PC-3 (cell line): ENCODE measurements at regions not wholly inside any gene's neighbourhood (a gene's known extent, or its start where the extent isn't known, plus 50 kb on each side); places are given as distances from the start of the nearest gene placed in this dataset.

Experiments used
- ATAC-seq: fragments of 200-7000 bp; cut with Tn5 transposase; 2 replicates; pipeline ENCODE4 v1.9.1; 2020; ENCODE audit warnings: mild to moderate bottlenecking, moderate library complexity
- BruUV-seq: library from RNA; stranded (reverse); fragments of 400-500 nt; replicated peaks from 2 replicates; lab custom pipeline; 2021; lab: Mats Ljungman, UMichigan
- CTCF ChIA-PET: fragments of 300-600 bp; sonication (Branson Sonifier 250); formaldehyde crosslinking; loops from one replicate; lab custom pipeline; 2022; ENCODE audit warnings: antibody characterized with exemption; lab: Charles Lee
- POLR2A ChIA-PET: fragments of 300-600 bp; sonication (Branson Sonifier 250); formaldehyde crosslinking; loops from one replicate; lab custom pipeline; 2022; ENCODE audit warnings: antibody characterized with exemption; ENCODE audit not compliant: unreplicated experiment; lab: Charles Lee
- DNase-seq: peaks from one replicate; pipeline ENCODE4 v3.0.0-alpha.2; 2015
- H2AFZ ChIP-seq: fragments of 300-600 bp; sonication (generic); 2 replicates; pipeline ENCODE4 v1.6.0; 2016; ENCODE audit warnings: antibody characterized with exemption, low read length
- H3F3A ChIP-seq: fragments of 300-600 bp; sonication (generic); one replicate; pipeline ENCODE4 v1.6.0; 2017; ENCODE audit warnings: antibody characterized with exemption, low read length, control low read depth, mild to moderate bottlenecking; ENCODE audit not compliant: unreplicated experiment
- H3K27ac ChIP-seq: fragments of 300-600 bp; sonication (generic); 2 replicates; pipeline ENCODE4 v1.5.1; 2016; ENCODE audit warnings: mild to moderate bottlenecking, low read length
- H3K27me3 ChIP-seq: fragments of 300-600 bp; sonication (generic); 2 replicates; pipeline ENCODE4 v1.6.1; 2016; ENCODE audit warnings: low read length, mixed read lengths
- H3K36me3 ChIP-seq: fragments of 300-600 bp; sonication (generic); 2 replicates; pipeline ENCODE4 v1.6.1; 2016; ENCODE audit warnings: low read depth, mixed run types, low read length, mixed read lengths
- H3K4me1 ChIP-seq: fragments of 300-600 bp; sonication (generic); 2 replicates; pipeline ENCODE4 v1.5.1; 2016; ENCODE audit warnings: low read length; ENCODE audit not compliant: insufficient read depth
- H3K4me2 ChIP-seq: fragments of 300-600 bp; sonication (generic); 2 replicates; pipeline ENCODE4 v1.6.0; 2016; ENCODE audit warnings: low read length
- H3K4me3 ChIP-seq: fragments of 300-600 bp; sonication (generic); 2 replicates; pipeline ENCODE4 v1.5.1; 2016; ENCODE audit warnings: mild to moderate bottlenecking, low read length, mixed read lengths
- H3K79me2 ChIP-seq: fragments of 300-600 bp; sonication (generic); 2 replicates; pipeline ENCODE4 v1.6.1; 2017; ENCODE audit warnings: low read length, mixed read lengths
- H3K9ac ChIP-seq: fragments of 300-600 bp; sonication (generic); 2 replicates; pipeline ENCODE4 v1.6.0; 2016; ENCODE audit warnings: mild to moderate bottlenecking, low read length
- H3K9me2 ChIP-seq: fragments of 300-600 bp; sonication (generic); replicated peaks from 2 replicates; pipeline ENCODE4 v1.6.1; 2016; ENCODE audit warnings: mixed run types, low read length, mixed read lengths
- H3K9me3 ChIP-seq: fragments of 300-600 bp; sonication (generic); 2 replicates; pipeline ENCODE4 v1.6.1; 2016; ENCODE audit warnings: low read length, mixed read lengths
- H4K20me1 ChIP-seq: fragments of 300-600 bp; sonication (generic); 2 replicates; pipeline ENCODE4 v1.6.1; 2016; ENCODE audit warnings: low read length, mixed read lengths
- EZH2 ChIP-seq: fragments of 300-600 bp; sonication (generic); IDR thresholded peaks from one replicate; pipeline ENCODE4 v1.6.1; 2017; ENCODE audit warnings: antibody characterized with exemption, mild to moderate bottlenecking, low read length; ENCODE audit not compliant: unreplicated experiment
- EZH2phosphoT487 ChIP-seq: fragments of 300-600 bp; sonication (generic); IDR thresholded peaks from 2 replicates; pipeline ENCODE4 v1.6.1; 2018; ENCODE audit warnings: mild to moderate bottlenecking, antibody characterized with exemption, low read length, borderline replicate concordance
- intact Hi-C: fragments of 100-400 bp; cut with micrococcal nuclease; formaldehyde crosslinking; loops from 2 replicates; pipeline ENCODE4 v1.9.0; 2023
- TF ChIP-seq, protein P1 (sequence below): fragments of 300-600 bp; sonication (generic); conservative IDR thresholded peaks from 2 replicates; pipeline ENCODE4 v1.5.1; 2017; ENCODE audit warnings: antibody characterized with exemption, low read depth, mild to moderate bottlenecking, low read length

DNA sequence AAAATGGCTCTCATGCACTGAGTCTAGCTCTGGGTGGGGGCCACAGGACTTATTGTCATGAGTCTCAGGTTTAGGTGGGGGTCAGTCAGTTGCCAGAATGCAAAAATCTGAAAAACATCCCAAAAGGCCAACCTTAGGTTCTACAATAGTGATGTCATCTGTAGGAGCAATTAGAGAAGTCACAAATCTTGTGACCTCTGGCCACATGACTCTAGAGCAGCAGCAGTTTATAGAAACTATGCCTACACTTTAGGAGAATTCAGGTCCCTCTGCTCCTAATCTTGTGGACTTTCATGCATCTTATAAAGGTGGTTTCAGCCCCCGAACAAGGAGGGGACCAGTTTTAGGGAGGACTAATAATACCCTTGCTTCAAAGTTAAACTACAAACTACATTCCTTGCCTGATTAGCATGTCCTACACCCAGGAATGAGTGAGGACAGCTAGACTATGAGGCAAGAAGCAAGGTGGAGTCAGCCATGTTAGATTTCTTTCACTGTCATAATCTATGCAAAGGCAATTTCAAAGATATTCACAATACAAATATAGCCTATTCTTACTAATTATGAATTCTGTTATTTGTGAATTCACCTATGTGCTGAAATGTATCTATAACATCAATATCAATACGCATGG, 123.5 kb upstream of the ADCY1 start:
- H3K79me2 ChIP-seq: no peaks in the 10 kb centered on the region
- TF ChIP-seq, protein P1, sequence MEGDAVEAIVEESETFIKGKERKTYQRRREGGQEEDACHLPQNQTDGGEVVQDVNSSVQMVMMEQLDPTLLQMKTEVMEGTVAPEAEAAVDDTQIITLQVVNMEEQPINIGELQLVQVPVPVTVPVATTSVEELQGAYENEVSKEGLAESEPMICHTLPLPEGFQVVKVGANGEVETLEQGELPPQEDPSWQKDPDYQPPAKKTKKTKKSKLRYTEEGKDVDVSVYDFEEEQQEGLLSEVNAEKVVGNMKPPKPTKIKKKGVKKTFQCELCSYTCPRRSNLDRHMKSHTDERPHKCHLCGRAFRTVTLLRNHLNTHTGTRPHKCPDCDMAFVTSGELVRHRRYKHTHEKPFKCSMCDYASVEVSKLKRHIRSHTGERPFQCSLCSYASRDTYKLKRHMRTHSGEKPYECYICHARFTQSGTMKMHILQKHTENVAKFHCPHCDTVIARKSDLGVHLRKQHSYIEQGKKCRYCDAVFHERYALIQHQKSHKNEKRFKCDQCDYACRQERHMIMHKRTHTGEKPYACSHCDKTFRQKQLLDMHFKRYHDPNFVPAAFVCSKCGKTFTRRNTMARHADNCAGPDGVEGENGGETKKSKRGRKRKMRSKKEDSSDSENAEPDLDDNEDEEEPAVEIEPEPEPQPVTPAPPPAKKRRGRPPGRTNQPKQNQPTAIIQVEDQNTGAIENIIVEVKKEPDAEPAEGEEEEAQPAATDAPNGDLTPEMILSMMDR: no peak
- TF ChIP-seq EZH2: no peak
- TF ChIP-seq EZH2phosphoT487: no peak
- H3K4me3 ChIP-seq: no peak overlapping the region
- no peak for ATAC-seq
- H3F3A ChIP-seq: no peaks in the 10 kb centered on the region
- POLR2A ChIA-PET: no interaction called here
- no peak for DNase-seq
- H3K4me2 ChIP-seq: peak overlapping the region; percentile 72
- intact Hi-C loops: no loop called here
- no peaks in the 10 kb centered on the region for H3K36me3 ChIP-seq
- H2AFZ ChIP-seq: no peak overlapping the region
- no peaks in the 10 kb centered on the region for H4K20me1 ChIP-seq
- CTCF ChIA-PET: no interaction called here
- H3K9me3 ChIP-seq: no peaks in the 10 kb centered on the region
- no peaks in the 10 kb centered on the region for H3K9me2 ChIP-seq
- H3K4me1 ChIP-seq: peaks cover 27% of the 10 kb centered on the region
- no peaks in the 10 kb centered on the region for H3K27me3 ChIP-seq
- H3K9ac ChIP-seq: no peak overlapping the region
- no TSS peak for BruUV-seq
- no peak overlapping the region for H3K27ac ChIP-seq

DNA sequence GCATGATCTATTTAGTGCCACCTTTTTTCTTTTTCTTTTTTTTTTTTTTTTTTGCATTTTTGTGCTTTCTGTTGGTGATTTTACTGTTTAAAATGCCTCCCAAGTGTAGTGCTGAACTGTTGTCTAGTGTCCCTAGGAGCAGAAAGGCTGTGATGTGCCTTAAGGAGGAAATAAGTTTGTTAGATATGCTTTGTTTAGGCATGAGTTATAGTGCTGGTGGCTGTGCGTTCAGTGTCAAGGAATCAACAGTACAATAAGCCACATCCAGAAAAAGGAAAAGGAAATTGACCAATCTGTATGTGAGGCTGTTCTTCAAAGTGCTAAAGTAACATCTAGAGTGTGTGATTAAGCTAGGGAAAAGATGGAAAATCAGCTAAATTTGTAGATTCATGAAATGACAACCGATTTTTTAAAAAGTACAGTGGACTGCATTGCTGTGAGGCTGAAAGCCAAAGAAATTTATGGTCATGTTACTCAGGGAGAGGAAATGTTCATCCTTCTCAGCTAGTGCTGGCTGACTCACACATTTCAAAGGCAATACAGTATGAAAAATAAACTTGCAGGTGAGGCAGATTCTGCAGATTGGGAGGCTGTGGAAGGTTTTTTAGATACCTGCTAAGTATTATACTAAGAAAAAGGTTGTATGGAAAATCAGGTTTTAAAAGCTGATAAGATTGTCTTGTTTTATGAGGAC, 122.7 kb upstream of the ADCY1 start:
- no peak overlapping the region for H3K9ac ChIP-seq
- no peaks in the 10 kb centered on the region for H3K9me2 ChIP-seq
- intact Hi-C loops: no loop called here
- H3K27me3 ChIP-seq: no peaks in the 10 kb centered on the region
- H3K36me3 ChIP-seq: no peaks in the 10 kb centered on the region
- DNase-seq (peak; percentile 63), ATAC-seq (peak; percentile 99)
- peak overlapping the region; percentile 38 for H3K27ac ChIP-seq
- H2AFZ ChIP-seq: peak overlapping the region; percentile 68
- H3K79me2 ChIP-seq: no peaks in the 10 kb centered on the region
- no peaks in the 10 kb centered on the region for H4K20me1 ChIP-seq
- ChIA-PET CTCF (interaction anchor here (0.6 kb wide), 1 partner anchor 141 kb away, joined by 4 read pairs; no protein-coding TSS in a partner anchor), POLR2A (no interaction called here)
- BruUV-seq: no TSS peak
- TF ChIP-seq, protein P1: no peak
- TF ChIP-seq EZH2 (no peak), EZH2phosphoT487 (no peak)
- no peaks in the 10 kb centered on the region for H3F3A ChIP-seq
- peaks cover 19% of the 10 kb centered on the region for H3K4me1 ChIP-seq
- H3K4me2 ChIP-seq: peak overlapping the region; percentile 72
- no peaks in the 10 kb centered on the region for H3K9me3 ChIP-seq
- peak overlapping the region; percentile 5; the same call in 1 of the 2 replicates for H3K4me3 ChIP-seq

DNA sequence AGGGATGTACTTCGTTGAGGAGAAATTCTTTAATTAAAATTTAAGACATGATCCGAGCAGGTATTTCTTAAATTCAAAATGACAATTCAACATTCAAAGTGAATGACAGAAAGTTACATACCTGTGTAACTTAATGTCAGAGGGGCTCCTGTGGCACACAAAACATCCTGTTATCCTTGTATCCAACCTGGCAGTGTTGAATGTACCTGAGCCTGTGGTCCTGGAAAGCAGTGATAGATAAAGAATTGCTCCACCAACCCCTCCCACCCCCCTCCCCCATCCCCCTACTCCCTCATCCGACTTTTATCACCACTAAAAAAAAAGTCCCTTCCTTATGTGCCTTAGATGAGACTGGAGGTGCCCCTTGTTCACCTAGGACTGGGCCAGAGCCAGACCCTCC, 119.4 kb upstream of the ADCY1 start:
- H3K27me3 ChIP-seq: no peaks in the 10 kb centered on the region
- H3K4me2 ChIP-seq: no peak overlapping the region
- no peak for ATAC-seq
- no TSS peak for BruUV-seq
- H3K4me3 ChIP-seq: no peak overlapping the region
- no peak overlapping the region for H3K9ac ChIP-seq
- no peaks in the 10 kb centered on the region for H3F3A ChIP-seq
- DNase-seq: no peak
- no peaks in the 10 kb centered on the region for H3K9me2 ChIP-seq
- no peaks in the 10 kb centered on the region for H3K36me3 ChIP-seq
- H3K4me1 ChIP-seq: peaks cover 19% of the 10 kb centered on the region
- H3K27ac ChIP-seq: no peak overlapping the region
- H4K20me1 ChIP-seq: no peaks in the 10 kb centered on the region
- no peak overlapping the region for H2AFZ ChIP-seq
- TF ChIP-seq, protein P1: no peak
- H3K79me2 ChIP-seq: no peaks in the 10 kb centered on the region
- CTCF ChIA-PET: no interaction called here
- POLR2A ChIA-PET: no interaction called here
- intact Hi-C loops: no loop called here
- no peaks in the 10 kb centered on the region for H3K9me3 ChIP-seq
